ENCODE measurements at regions not wholly inside any gene's neighbourhood (a gene's known extent, or its start where the extent isn't known, plus 50 kb on each side); places are given as distances from the start of the nearest gene placed in this dataset.
"Not testable (repeated sequence)": the region's sequence is repeated elsewhere in the genome, so short reads cannot be mapped to it uniquely, and the experiment has no call there.

DNA sequence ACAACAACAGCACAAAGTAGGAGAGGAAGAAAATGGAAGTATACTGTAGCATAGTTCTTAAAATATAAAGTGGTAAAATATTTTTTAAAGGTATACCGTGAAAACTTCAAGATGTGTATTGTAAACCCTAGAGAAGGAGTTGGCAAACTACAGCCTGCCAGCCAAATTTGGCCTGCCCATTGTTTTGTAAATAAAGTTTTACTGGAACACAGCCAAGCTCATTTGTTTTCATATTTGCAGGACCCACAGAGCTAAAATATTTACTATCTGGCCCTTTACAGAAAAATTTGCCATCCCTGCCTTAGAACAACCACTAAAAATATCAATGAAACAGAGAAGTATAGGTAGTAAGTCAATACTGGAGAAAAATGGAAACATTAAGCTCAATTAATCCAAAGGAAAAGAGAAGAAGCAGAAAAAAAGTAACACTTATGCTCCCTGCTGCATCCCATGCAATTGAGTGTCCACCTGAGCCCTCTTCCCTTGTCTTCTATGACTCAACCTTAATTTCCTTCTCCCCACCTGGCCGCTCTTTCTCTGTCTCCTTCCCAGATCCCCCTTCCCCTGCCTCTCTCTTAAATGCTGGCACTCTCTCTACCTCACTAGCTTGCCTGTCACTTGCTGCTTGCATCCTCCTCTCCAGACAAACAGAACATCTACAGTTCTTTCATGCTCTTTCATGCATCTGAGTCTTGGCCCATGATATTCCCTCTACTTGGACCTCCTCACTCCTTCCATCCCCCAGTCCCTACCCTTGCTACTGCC lies 50.6 kb upstream of the FER start:
- no peak for DNase-seq (ENCODE audit: low read depth in 2 of 2)

- no peak for DNase-seq (ENCODE audit: low read depth in 2 of 2)
These were observed 51.3 kb upstream of the FER start for GRCh38 chr5:108696407-108696806.

GRCh38 chr5:108688485-108688884 lies 59.2 kb upstream of the FER start:
- DNase-seq (ENCODE audit: low read depth in 2 of 2), result no peak

GRCh38 chr5:108687595-108688200 lies 60.0 kb upstream of the FER start:
- DNase-seq (ENCODE audit: low read depth in 2 of 2), result no peak

GRCh38 chr5:108686676-108687075 lies 61.0 kb upstream of the FER start:
- DNase-seq (ENCODE audit: low read depth in 2 of 2), result no peak

GRCh38 chr5:108685448-108686216 lies 62.1 kb upstream of the FER start:
- DNase-seq (ENCODE audit: low read depth in 2 of 2), result not testable (repeated sequence)

GRCh38 chr5:108681079-108681921 lies 66.4 kb upstream of the FER start:
- DNase-seq (ENCODE audit: low read depth in 2 of 2), result peak; percentile 45 to 57

DNA sequence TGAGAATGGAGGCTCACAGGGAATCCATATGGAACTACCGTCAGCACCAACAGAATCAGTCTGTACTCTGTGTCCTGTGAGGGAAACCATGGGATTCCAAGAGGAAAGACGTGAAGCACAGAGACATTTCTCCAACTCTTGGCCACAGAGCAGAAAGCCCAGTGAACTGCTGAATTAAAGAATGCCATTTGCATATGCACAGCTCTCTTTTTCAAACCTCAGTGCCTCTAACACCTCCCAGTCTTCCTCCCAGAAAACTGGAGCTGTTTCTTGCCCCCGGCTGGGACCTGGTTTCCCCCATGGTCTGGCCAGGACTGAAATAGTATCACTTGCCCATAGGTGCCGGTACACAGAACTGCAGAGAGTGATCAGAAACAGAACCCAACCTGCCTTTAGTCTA lies 69.6 kb upstream of the FER start:
- no peak for DNase-seq (ENCODE audit: low read depth in 2 of 2)

GRCh38 chr5:108675736-108676135 lies 72.0 kb upstream of the FER start:
- no peak for DNase-seq (ENCODE audit: low read depth in 2 of 2)

- DNase-seq (ENCODE audit: low read depth in 2 of 2), result no peak
These were observed 75.1 kb upstream of the FER start for GRCh38 chr5:108672639-108673038.

DNA sequence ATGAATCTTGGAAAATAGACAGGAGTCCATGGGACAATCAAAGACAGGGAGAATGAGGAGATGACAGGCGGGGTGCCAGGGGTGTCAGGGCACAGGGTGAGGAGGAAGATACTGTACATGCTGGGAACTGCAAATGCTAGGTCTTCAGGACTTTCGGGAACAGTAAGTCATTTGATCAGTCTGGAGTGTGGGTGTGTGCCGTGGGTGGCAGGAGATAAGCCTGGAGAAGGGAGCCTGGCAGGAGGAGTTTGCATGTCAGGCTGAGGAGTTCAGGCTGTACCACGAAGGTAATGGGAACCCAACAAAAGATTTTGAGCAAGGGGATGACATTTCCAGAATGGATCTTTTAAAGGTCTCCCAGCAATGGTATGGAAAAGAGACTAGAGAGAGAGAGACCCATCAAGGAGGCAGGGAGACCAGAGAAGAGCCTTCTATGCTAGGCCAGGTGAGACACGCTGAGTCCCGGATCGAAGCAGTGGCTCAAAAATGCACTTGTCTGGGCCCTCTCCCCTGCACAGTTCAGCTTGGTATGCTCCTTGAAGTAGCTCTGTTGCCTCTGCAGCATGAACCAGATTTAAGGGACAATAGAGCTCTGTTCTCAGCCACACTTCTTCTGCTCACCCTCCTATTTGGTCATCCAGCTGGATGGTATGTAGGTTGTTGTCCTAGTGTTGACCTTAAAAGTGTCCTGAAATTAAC lies 77.0 kb upstream of the FER start:
- DNase-seq (ENCODE audit: low read depth in 2 of 2), result no peak

GRCh38 chr5:108669462-108669861 lies 78.2 kb upstream of the FER start:
- DNase-seq (ENCODE audit: low read depth in 2 of 2), result no peak

- DNase-seq (ENCODE audit: low read depth in 2 of 2), result no peak
These were observed 86.0 kb upstream of the FER start for GRCh38 chr5:108661590-108662219.

DNA sequence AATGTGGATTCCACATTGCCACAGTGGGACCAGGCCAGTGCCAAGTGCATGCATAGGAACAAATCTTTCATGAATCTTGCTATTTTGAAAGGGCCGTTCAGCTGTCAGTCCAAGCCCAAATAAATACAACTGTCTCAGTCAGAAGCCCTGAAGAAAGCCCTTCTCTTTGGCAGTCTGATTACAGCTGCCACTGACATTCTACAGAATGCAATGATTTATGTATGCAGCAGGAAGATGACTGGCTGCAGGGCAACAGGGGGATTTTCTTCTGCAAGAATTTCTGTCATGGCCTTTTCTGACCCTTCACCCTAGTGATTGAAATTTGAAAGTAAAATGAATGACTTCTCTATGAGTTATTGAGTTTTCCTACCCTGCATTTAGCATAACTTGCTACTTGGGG lies 86.7 kb upstream of the FER start:
- DNase-seq (ENCODE audit: low read depth in 2 of 2), result no peak

- DNase-seq (ENCODE audit: low read depth in 2 of 2), result no peak
These were observed 87.4 kb upstream of the FER start for GRCh38 chr5:108660291-108660690.

DNA sequence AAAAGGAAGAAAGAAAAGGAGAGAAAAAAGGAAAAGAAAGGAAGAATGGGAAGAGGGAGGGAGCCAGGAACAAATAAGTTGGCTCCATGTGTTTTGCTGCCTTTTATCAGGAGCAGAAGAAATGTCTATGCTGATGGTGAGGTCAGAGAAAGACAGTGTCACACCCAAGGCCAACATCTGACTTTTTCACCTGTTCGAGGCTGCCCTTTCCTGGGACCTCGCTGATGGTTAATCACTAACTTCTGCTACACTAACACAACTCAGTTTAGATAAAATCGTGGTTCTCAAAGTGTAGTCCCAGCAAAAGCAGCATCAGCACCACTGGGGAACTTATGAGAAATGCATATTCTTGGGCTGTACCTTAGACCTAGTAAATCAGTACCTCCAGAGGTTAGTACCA lies 88.2 kb upstream of the FER start:
- no peak for DNase-seq (ENCODE audit: low read depth in 2 of 2)

- DNase-seq (ENCODE audit: low read depth in 2 of 2), result peak; percentile 50 to 57
These were observed 91.8 kb upstream of the FER start for GRCh38 chr5:108655750-108656450.

GRCh38 chr5:108654051-108654450 lies 93.6 kb upstream of the FER start:
- DNase-seq (ENCODE audit: low read depth in 2 of 2), result no peak

- DNase-seq (ENCODE audit: low read depth in 2 of 2), result no peak
These were observed 94.5 kb upstream of the FER start for GRCh38 chr5:108653201-108653600.

DNA sequence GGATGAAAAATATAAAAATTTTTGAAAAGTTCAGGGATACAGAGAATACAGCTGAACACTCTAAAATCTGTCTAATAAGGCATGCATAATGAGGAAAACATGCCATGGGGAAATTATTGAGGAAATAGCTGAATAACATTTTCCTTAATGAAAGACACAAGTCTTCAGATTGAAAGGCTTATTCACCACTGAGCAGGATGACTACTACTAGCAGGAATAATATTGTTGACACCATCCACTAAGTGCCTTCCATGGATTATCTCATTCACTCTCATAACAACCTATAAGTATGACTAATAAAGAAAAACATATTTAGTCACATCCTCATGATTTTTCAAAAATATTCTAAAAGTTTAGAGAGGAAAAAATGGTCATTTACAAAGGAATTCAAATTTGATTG lies 96.7 kb upstream of the FER start:
- peak; percentile 54 to 60 for DNase-seq (ENCODE audit: low read depth in 2 of 2)

Measured in fibroblast of skin of left quadriceps (primary cell).